Islet of Langerhans (tissue), 1 donor: ENCODE measurements at regions not wholly inside any gene's neighbourhood (a gene's known extent, or its start where the extent isn't known, plus 50 kb on each side); places are given as distances from the start of the nearest gene placed in this dataset.

Experiments
- FAIRE-seq: peaks from one replicate; lab custom pipeline; 2011; peaks lifted over from hg19 to GRCh38; lab: Jason Lieb, UNC

- no peak for FAIRE-seq
Measured at GRCh38 chr7:51501620-51502019, 185.0 kb upstream of the COBL start.

- no peak for FAIRE-seq
Measured at GRCh38 chr7:51482976-51483375, 166.4 kb upstream of the COBL start.

- no peak for FAIRE-seq
Measured at GRCh38 chr7:51481421-51481820, 164.8 kb upstream of the COBL start.

GRCh38 chr7:51477819-51478218 lies 161.2 kb upstream of the COBL start:
- no peak for FAIRE-seq

- FAIRE-seq: no peak
Measured at GRCh38 chr7:51477323-51477722, 160.7 kb upstream of the COBL start.

- FAIRE-seq: no peak
Measured at GRCh38 chr7:51476026-51476425, 159.4 kb upstream of the COBL start.

- no peak for FAIRE-seq
Measured at GRCh38 chr7:51472873-51473272, 156.3 kb upstream of the COBL start.

GRCh38 chr7:51471981-51472296 lies 155.3 kb upstream of the COBL start:
- no peak for FAIRE-seq

GRCh38 chr7:51471210-51471980 lies 154.8 kb upstream of the COBL start:
- no peak for FAIRE-seq

- no peak for FAIRE-seq
Measured at GRCh38 chr7:51467384-51468017, 150.9 kb upstream of the COBL start.

GRCh38 chr7:51459809-51460208 lies 143.2 kb upstream of the COBL start:
- no peak for FAIRE-seq

GRCh38 chr7:51458693-51459092 lies 142.1 kb upstream of the COBL start:
- FAIRE-seq: no peak

- no peak for FAIRE-seq
Measured at GRCh38 chr7:51457079-51457478, 140.5 kb upstream of the COBL start.

GRCh38 chr7:51456431-51457060 lies 139.9 kb upstream of the COBL start:
- no peak for FAIRE-seq

GRCh38 chr7:51455948-51456347 lies 139.3 kb upstream of the COBL start:
- FAIRE-seq: no peak

GRCh38 chr7:51455513-51455912 lies 138.9 kb upstream of the COBL start:
- FAIRE-seq: no peak

- FAIRE-seq: no peak
Measured at GRCh38 chr7:51455086-51455485, 138.5 kb upstream of the COBL start.

- no peak for FAIRE-seq
Measured at GRCh38 chr7:51452694-51453093, 136.1 kb upstream of the COBL start.

- FAIRE-seq: no peak
Measured at GRCh38 chr7:51451751-51452476, 135.3 kb upstream of the COBL start.

GRCh38 chr7:51450541-51450940 lies 133.9 kb upstream of the COBL start:
- FAIRE-seq: no peak

GRCh38 chr7:51446785-51447184 lies 130.2 kb upstream of the COBL start:
- no peak for FAIRE-seq

GRCh38 chr7:51446356-51446755 lies 129.7 kb upstream of the COBL start:
- no peak for FAIRE-seq

GRCh38 chr7:51444936-51445335 lies 128.3 kb upstream of the COBL start:
- no peak for FAIRE-seq
